OCI-LY7 (cell line): ENCODE measurements at regions not wholly inside any gene's neighbourhood (a gene's known extent, or its start where the extent isn't known, plus 50 kb on each side); places are given as distances from the start of the nearest gene placed in this dataset.

Experiments used
- BruUV-seq: library from RNA; stranded (reverse); fragments of 400-500 nt; replicated peaks from 2 replicates; lab custom pipeline; 2021; lab: Mats Ljungman, UMichigan
- CTCF ChIA-PET: fragments of 300-600 bp; sonication (Branson Sonifier 250); formaldehyde crosslinking; loops from one replicate; lab custom pipeline; 2022; ENCODE audit warnings: antibody characterized with exemption; ENCODE audit not compliant: unreplicated experiment; lab: Charles Lee
- POLR2A ChIA-PET: fragments of 300-600 bp; sonication (Branson Sonifier 250); formaldehyde crosslinking; loops from one replicate; lab custom pipeline; 2022; ENCODE audit warnings: antibody characterized with exemption; lab: Charles Lee
- DNase-seq: peaks from one replicate; pipeline ENCODE4 v3.0.0-alpha.2; 2015; ENCODE audit warnings: low spot score
- H2AFZ ChIP-seq: fragments of 200-600 bp; sonication (generic), shearing (Covaris generic); 2 replicates; pipeline ENCODE4 v1.6.1; 2014; ENCODE audit warnings: mild to moderate bottlenecking, antibody characterized with exemption, low read length, moderate library complexity
- H3K27ac ChIP-seq: fragments of 200-600 bp; sonication (generic); 2 replicates; pipeline ENCODE4 v1.5.1; 2014; ENCODE audit warnings: mixed run types, low read depth, mild to moderate bottlenecking, moderate library complexity, low read length, inconsistent platforms; ENCODE audit not compliant: poor library complexity, severe bottlenecking
- H3K36me3 ChIP-seq: fragments of 200-600 bp; sonication (generic); 2 replicates; pipeline ENCODE4 v1.6.1; 2014; ENCODE audit warnings: mild to moderate bottlenecking, antibody characterized with exemption, low read length, moderate library complexity, mixed read lengths; ENCODE audit not compliant: insufficient read depth
- H3K4me1 ChIP-seq: fragments of 200-600 bp; sonication (generic); 2 replicates; pipeline ENCODE4 v1.5.1; 2014; ENCODE audit warnings: mild to moderate bottlenecking, low read length; ENCODE audit not compliant: insufficient read depth, poor library complexity, severe bottlenecking
- H3K4me2 ChIP-seq: fragments of 200-600 bp; sonication (generic); 2 replicates; pipeline ENCODE4 v1.6.1; 2014; ENCODE audit warnings: mild to moderate bottlenecking, low read length
- H3K4me3 ChIP-seq: fragments of 200-600 bp; sonication (generic); 2 replicates; pipeline ENCODE4 v1.5.1; 2014; ENCODE audit warnings: mild to moderate bottlenecking, low read depth, low read length; ENCODE audit not compliant: poor library complexity, severe bottlenecking
- H3K79me2 ChIP-seq: fragments of 200-600 bp; sonication (generic); 2 replicates; pipeline ENCODE4 v1.6.1; 2016; ENCODE audit warnings: low read depth, mild to moderate bottlenecking, low read length, moderate library complexity, mixed read lengths; ENCODE audit not compliant: insufficient read depth
- H3K9me2 ChIP-seq: fragments of 200-600 bp; sonication (generic); 2 replicates; pipeline ENCODE4 v1.6.1; 2016; ENCODE audit warnings: mild to moderate bottlenecking, low read length, mixed read lengths; ENCODE audit not compliant: insufficient read depth
- H3K9me3 ChIP-seq: fragments of 200-600 bp; sonication (generic); 2 replicates; pipeline ENCODE4 v1.6.1; 2014; ENCODE audit warnings: mild to moderate bottlenecking, mixed run types, low read length, mixed read lengths
- H4K20me1 ChIP-seq: fragments of 200-600 bp; sonication (generic); 2 replicates; pipeline ENCODE4 v1.6.1; 2014; ENCODE audit warnings: mild to moderate bottlenecking, antibody characterized with exemption, low read length, moderate library complexity, mixed read lengths; ENCODE audit not compliant: insufficient read depth
- CTCF ChIP-seq: fragments of 200-600 bp; sonication (generic); conservative IDR thresholded peaks from 2 replicates; pipeline ENCODE4 v1.5.1; 2014; ENCODE audit warnings: mild to moderate bottlenecking, antibody characterized with exemption, low read length, moderate library complexity, mixed read lengths
- EZH2phosphoT487 ChIP-seq: fragments of 200-600 bp; sonication (generic); IDR thresholded peaks from 2 replicates; pipeline ENCODE4 v1.6.1; 2018; ENCODE audit warnings: low read depth, borderline replicate concordance, mild to moderate bottlenecking, mixed run types, antibody characterized with exemption, low read length, moderate library complexity, mixed read lengths
- intact Hi-C: fragments of 100-400 bp; cut with micrococcal nuclease; formaldehyde crosslinking; loops from one replicate; pipeline ENCODE4 v1.10.0; 2022; ENCODE audit not compliant: unreplicated experiment

- no peak overlapping the region for H3K4me3 ChIP-seq
- TF ChIP-seq EZH2phosphoT487 = no peak
- no peak for TF ChIP-seq CTCF
- no TSS peak for BruUV-seq
- H3K4me2 ChIP-seq = no peak overlapping the region
- no peak overlapping the region for H2AFZ ChIP-seq
- H3K9me3 ChIP-seq = no peaks in the 10 kb centered on the region
- no peaks in the 10 kb centered on the region for H4K20me1 ChIP-seq
- H3K36me3 ChIP-seq = no peaks in the 10 kb centered on the region
- no peaks in the 10 kb centered on the region for H3K9me2 ChIP-seq
- H3K4me1 ChIP-seq = no peaks in the 10 kb centered on the region
- POLR2A ChIA-PET = no interaction called here
- H3K27ac ChIP-seq = no peak overlapping the region
- intact Hi-C loops = no loop called here
- no peak for DNase-seq
- CTCF ChIA-PET = no interaction called here
- no peaks in the 10 kb centered on the region for H3K79me2 ChIP-seq
Measured at GRCh38 chr9:115673599-115673998, 480.0 kb upstream of the PAPPA start.

GRCh38 chr9:115674091-115674490 lies 479.5 kb upstream of the PAPPA start:
- no TSS peak for BruUV-seq
- no peaks in the 10 kb centered on the region for H3K9me3 ChIP-seq
- no peak for TF ChIP-seq CTCF
- TF ChIP-seq EZH2phosphoT487 = no peak
- no peak overlapping the region for H2AFZ ChIP-seq
- H3K9me2 ChIP-seq = no peaks in the 10 kb centered on the region
- H3K4me2 ChIP-seq = no peak overlapping the region
- POLR2A ChIA-PET = no interaction called here
- no peaks in the 10 kb centered on the region for H3K36me3 ChIP-seq
- no peak overlapping the region for H3K4me3 ChIP-seq
- H3K27ac ChIP-seq = no peak overlapping the region
- intact Hi-C loops = no loop called here
- DNase-seq = no peak
- no peaks in the 10 kb centered on the region for H3K4me1 ChIP-seq
- CTCF ChIA-PET = no interaction called here
- H3K79me2 ChIP-seq = no peaks in the 10 kb centered on the region
- no peaks in the 10 kb centered on the region for H4K20me1 ChIP-seq

GRCh38 chr9:115675834-115676233 lies 477.8 kb upstream of the PAPPA start:
- H3K79me2 ChIP-seq = no peaks in the 10 kb centered on the region
- intact Hi-C loops = no loop called here
- H3K4me3 ChIP-seq = no peak overlapping the region
- H3K27ac ChIP-seq = no peak overlapping the region
- H3K4me1 ChIP-seq = no peaks in the 10 kb centered on the region
- ChIA-PET CTCF (no interaction called here), POLR2A (no interaction called here)
- no peaks in the 10 kb centered on the region for H3K36me3 ChIP-seq
- TF ChIP-seq EZH2phosphoT487 (no peak), CTCF (no peak)
- BruUV-seq = no TSS peak
- no peaks in the 10 kb centered on the region for H3K9me3 ChIP-seq
- H3K9me2 ChIP-seq = no peaks in the 10 kb centered on the region
- H2AFZ ChIP-seq = no peak overlapping the region
- no peak overlapping the region for H3K4me2 ChIP-seq
- no peak for DNase-seq
- no peaks in the 10 kb centered on the region for H4K20me1 ChIP-seq
